ENCODE measurements at regions not wholly inside any gene's neighbourhood (a gene's known extent, or its start where the extent isn't known, plus 50 kb on each side); places are given as distances from the start of the nearest gene placed in this dataset.

- Histone ChIP-seq H2BK15ac (ENCODE audit: low read depth, low read length) (no peak overlapping the region), H2AFZ (replicated peaks; ENCODE audit: low read length, poor library complexity) (no peak overlapping the region), H2AK5ac (ENCODE audit: low read depth, low read length) (no peak overlapping the region), H4K91ac (ENCODE audit: insufficient read depth, low read depth, low read length) (no peak overlapping the region), H3K4ac (ENCODE audit: low read depth, low read length) (no peak overlapping the region), H3K14ac (replicated peaks; ENCODE audit: low read depth, low read length) (no peak overlapping the region), H3K36me3 (ENCODE audit: control insufficient read depth, insufficient read depth, low read length) (no peaks in the 10 kb centered on the region), H3K9ac (ENCODE audit: low read depth, low read length) (no peak overlapping the region), H3K23ac (ENCODE audit: low read depth, low read length) (no peak overlapping the region), H3K4me3 (ENCODE audit: insufficient read depth, low read depth, low read length) (no peak overlapping the region), H3K79me1 (ENCODE audit: low read depth in 1 of 2, low read length in 2 of 2) (no peaks in the 10 kb centered on the region), H3K27ac (ENCODE audit: insufficient read depth, low read length) (no peak overlapping the region), H3K56ac (ENCODE audit: extremely low read depth, insufficient read depth, low read length) (no peak overlapping the region), H3K4me1 (ENCODE audit: control insufficient read depth, insufficient read depth, low read length) (no peaks in the 10 kb centered on the region), H2BK120ac (ENCODE audit: low read depth, low read length) (no peak overlapping the region), H3K4me2 (ENCODE audit: low read depth, low read length) (no peak overlapping the region), H4K8ac (ENCODE audit: low read depth in 2 of 2, low read length in 2 of 2) (no peak overlapping the region), H3K9me3 (ENCODE audit: control insufficient read depth, insufficient read depth, low read length) (peaks cover 8% of the 10 kb centered on the region), H4K5ac (ENCODE audit: low read depth, low read length) (no peak overlapping the region), H2BK5ac (ENCODE audit: low read depth, low read length, poor library complexity, severe bottlenecking) (no peak overlapping the region), H4K20me1 (ENCODE audit: insufficient read depth, low read length) (no peaks in the 10 kb centered on the region), H2BK20ac (ENCODE audit: low read depth, low read length) (no peak overlapping the region), H2AK9ac (replicated peaks; ENCODE audit: low read depth, low read length, poor library complexity) (no peak overlapping the region), H3K27me3 (ENCODE audit: control insufficient read depth, insufficient read depth, low read length) (no peaks in the 10 kb centered on the region), H3K9me1 (ENCODE audit: insufficient read depth, low read length) (no peaks in the 10 kb centered on the region), H3K18ac (ENCODE audit: low read depth, low read length) (no peak overlapping the region)
- TF ChIP-seq NFE2L2 (IDR thresholded peaks at IDR 0.05; ENCODE audit: low read depth, low read length) (peak; percentile 68), USF2 (IDR thresholded peaks at IDR 0.05; ENCODE audit: low read depth, low read length) (no peak)
- no CpG with 5 or more reads among the region's 2 CpGs for WGBS, 2 experiments (ENCODE audit: extremely low coverage in 2 of 2, insufficient read length in 1 of 2)
- DNase-seq (no peak), ATAC-seq (ENCODE audit: low read depth) (no peak)
- POLR2A ChIA-PET (ENCODE audit: unreplicated experiment), result no interaction called here
- CTCF ChIA-PET, result no interaction called here
- BruUV-seq (replicated peaks), result no TSS peak
- intact Hi-C loops (cut with micrococcal nuclease) (no loop called here), dilution Hi-C loops (cut with HindIII; ENCODE audit: low sequenced_read_pairs, unreplicated experiment) (no loop called here), in situ Hi-C loops (cut with MboI; ENCODE audit: low sequenced_read_pairs) (no loop called here)
Measured at GRCh38 chr11:96964661-96965060, 574.8 kb downstream of the JRKL start.

Data from IMR-90 (cell line).